HG03159 (cell line): ENCODE measurements at regions not wholly inside any gene's neighbourhood (a gene's known extent, or its start where the extent isn't known, plus 50 kb on each side); places are given as distances from the start of the nearest gene placed in this dataset.
"Not testable (repeated sequence)": the region's sequence is repeated elsewhere in the genome, so short reads cannot be mapped to it uniquely, and the experiment has no call there.

Source experiments
- ATAC-seq: cut with Tn5 transposase; IDR thresholded peaks from one replicate; pipeline ENCODE4 v1.9.1; 2021; ENCODE audit warnings: mild to moderate bottlenecking, moderate library complexity; ENCODE audit not compliant: unreplicated experiment

DNA sequence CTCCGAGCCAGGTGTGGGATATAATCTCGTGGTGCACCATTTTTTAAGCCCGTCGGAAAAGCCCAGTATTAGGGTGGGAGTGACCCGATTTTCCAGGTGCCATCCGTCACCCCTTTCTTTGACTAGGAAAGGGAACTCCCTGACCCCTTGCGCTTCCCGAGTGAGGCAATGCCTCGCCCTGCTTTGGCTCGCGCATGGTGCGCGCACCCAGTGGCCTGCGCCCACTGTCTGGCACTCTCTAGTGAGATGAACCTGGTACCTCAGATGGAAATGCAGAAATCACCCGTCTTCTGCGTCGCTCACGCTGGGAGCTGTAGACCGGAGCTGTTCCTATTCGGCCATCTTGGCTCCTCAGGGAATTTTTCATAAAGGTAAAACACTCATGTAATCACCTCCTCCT is 63.9 kb downstream of the RWDD3 start:
- ATAC-seq, result not testable (repeated sequence)

DNA sequence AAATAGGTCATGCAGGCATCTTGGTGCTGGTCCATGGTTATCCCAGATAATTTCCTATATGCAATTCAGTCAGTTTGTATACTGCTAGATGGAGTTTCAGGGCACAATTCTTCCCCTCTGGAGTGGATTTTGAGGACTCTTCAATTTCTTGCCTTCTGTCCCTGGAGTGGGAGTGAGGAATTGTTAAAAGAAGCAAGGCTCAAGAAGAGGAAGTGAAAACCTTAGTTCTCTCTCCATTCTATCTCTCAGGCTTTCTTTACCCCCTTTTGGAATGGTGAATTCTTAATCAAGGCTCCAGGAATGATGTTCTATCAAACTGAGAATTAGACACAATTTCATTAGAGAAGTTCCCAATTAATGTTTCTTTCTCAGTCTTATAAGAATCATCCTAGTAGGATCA is 67.1 kb downstream of the RWDD3 start:
- no peak for ATAC-seq

DNA sequence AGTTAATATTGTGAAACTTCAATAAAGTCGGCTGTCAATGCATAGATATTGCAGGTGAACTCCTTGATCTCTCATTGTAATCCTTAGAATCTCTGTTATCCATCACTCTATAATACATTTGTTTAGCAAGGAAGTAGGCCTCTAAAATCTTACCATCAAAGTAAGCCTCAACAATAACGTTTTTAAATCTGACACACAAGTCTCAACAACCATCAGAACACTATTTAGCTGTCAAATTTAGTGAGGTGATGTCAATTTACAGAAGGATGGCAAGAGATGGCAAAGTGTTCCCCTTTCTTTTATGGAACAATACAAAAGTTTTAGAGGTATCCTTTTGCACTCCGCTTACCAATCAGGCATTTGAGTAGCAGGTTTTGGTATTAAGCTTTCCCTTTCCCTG is 67.6 kb downstream of the RWDD3 start:
- no peak for ATAC-seq

DNA sequence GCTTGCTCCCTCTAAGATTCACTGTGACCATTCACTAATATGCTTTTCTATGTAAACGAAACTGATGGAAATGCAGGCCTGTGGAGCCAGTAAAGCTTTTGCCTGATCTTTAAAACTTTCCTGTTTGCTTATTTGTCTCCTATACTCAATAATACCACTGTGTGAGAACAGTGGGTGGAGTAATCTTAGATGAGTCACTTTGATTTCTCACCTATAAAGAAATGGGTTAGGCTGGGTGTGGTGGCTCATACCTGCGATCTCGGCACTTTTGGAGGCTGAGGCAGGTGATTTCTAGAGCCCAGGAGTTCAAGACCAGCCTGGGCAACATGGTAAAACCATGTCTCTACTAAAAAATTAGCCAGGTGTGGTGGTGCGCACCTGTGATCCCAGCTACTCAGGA is 70.8 kb downstream of the RWDD3 start:
- no peak for ATAC-seq

DNA sequence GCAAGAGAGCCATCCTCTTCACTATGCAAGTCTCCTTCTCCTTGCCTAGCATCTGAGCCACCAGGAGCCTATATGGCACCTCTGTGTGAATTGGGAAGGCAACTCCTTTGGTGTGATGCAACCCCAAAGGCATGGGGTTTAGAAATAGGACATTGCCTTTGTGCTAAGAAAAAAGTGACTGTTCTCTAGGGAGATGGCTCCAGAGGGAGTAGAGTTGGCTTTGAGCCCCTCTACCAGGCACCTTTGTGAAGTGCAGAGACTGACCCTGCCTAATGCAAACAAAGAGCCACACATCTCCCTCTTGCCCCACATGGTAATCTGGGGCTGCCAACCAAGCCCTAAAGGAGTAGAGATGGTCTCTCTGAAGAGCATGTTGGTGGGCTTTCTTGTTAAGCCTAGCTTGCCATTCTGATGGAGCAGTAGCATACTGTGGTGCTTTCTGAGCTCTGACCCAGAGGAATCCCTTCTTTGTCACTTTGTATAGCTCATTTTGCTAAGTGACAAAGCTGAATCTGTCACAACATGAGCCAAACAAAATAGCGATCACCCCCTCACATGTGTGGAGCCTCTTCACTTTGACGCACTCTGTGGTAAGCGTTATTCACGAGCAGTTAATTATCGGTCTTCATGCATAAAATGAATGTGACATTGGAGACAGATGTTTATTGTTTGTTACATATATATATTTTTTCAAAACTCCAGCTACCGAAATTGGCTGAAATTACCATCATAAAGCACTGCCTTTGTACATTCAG is 74.4 kb downstream of the RWDD3 start:
- no peak for ATAC-seq

DNA sequence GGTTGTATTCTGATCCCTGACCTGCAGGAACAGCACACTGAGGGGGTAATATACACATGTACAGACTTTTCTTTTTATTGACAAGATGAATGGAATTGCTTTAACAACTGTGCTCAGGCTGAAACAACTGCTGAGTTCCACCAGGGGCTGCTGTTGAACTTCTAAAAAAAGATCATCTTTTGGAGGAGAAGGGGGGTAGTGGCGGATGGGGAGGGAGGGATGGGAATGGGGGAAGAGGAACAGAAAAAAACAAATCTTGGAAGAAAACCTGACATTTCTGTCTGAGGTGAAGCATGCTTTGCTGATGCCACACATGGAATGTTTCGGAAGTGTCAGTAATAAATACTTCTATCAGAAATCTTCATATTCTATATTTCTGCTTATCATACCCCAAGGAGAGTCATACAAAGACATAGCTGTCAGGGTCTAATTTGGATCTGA is 75.0 kb downstream of the RWDD3 start:
- ATAC-seq, result no peak

DNA sequence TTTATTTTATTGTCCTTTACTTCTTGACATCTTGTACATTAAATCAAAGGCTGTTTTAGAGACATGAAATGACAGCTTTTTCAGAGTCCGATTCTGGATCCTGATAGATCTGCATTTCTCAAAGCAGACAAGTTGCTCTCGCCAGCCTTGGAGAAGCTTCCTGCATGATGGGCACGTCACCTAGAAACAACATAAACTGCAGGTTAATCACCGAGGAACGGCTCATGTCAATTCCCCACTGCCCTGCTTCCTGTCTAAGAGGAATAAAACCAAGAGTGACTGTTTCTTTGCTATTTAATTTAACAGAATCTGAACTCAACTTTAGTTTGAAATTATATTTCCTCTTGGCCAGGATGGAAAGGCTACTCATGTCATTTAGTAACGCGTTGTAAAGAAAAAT is 77.0 kb downstream of the RWDD3 start:
- ATAC-seq, result no peak

DNA sequence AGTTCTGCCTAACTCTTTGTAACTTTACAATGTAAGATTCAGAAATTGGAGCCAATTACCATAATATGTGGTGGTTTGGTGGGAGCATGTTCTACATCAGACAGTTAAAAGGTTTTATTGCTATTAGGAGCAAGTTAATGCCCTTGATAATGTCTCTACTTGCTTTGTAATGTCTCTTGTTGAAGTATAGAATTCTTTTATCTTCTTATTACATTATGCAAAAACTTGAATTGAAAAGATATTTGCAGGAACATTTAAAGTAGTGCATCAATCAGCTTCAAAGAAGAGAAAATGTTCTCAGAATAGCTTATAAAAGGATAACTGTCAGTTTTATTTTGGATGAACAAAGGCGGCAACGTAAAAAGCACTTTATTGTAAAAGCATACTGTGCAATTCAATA is 77.8 kb downstream of the RWDD3 start:
- ATAC-seq, result no peak

DNA sequence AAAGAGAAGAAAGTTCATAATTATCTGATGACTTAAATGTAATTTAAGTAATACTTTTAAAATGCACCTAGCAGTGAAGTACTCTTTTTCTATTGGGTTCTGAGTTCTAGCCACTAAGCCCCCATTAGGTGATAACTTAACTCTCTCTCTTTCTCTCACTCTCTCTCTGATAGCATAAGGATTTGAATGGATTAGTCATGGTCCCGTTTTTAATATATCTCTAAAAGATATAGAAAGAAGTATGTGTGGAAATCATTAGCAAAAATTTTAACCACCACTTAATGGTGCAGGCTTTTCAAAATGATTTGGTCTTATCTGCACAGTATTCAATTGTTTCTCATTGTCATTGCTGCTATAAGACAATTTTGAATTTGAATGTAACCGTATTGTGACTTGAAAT is 78.2 kb downstream of the RWDD3 start:
- ATAC-seq, result no peak

DNA sequence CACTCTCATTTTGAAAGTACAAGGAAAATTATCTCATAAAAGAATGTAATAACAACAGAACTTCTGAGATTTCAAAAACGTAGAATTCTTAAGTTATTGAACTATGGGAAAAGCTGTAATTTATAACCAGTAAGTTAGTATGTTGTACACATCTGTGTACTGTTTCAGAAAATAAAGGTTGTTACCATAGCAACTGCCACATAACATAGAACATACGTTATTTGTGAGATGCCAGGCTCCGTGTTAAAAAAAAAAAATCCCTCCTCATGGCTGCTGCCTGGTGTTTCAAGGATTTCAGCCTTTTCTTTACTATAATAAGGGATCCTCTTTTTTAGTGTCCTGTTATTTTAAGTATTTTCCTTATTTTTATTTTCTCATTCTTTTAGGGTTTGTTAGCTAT is 79.5 kb downstream of the RWDD3 start:
- no peak for ATAC-seq

DNA sequence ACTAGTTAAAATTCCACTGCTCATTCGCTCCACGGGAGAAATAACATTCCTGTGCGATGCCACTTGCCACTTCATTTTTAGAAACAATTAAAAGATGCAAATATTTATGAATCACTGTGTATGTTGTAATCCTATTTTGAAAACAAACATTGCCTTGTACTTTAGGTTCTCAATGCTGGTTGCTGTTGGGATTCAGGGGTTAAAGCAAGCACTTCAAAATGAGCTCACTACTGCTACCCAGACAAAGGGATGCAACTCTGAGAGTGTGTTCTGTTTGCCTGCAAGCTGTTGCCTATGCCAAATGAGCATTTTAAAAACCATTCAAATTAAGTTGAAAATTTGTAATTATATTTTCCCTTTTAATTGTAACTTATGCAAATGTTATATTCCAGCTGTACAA is 87.5 kb downstream of the RWDD3 start:
- no peak for ATAC-seq

DNA sequence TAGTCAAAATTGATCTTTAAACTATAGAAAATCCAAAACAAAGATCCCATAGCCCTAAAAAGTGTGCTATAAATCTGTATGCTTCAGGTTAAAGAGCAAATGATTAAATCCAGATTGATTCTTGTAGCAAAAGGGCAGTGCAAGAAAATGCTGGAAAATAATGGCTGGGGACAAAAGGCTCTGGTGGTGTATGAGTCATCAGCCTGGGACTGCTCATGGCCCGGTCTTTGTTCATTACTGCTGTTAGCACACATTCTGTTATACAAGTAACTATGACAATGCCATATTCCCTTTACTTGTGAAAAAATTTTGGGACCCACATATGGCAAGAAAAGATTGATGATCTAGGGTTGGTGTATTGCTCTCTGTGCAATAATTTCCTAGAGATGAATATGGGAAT is 89.1 kb downstream of the RWDD3 start:
- ATAC-seq, result no peak

DNA sequence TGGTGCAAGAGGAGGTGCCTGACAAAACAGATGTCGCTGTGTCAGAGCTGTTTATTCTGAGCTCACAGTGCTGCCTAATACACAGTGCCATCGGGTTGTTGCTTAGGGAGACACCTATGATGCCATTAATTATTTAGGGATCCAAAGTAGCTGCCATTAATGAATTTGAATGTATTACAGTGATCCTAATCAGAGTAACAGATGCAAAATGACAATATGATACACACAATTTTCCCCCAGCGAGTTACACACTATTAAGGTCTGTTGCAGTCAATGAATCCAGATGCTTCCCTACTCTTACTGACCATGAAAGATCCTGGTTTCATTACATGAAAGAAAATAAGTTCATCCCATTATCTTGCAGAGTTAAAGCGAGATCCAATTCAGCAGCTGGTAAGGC is 91.3 kb downstream of the RWDD3 start:
- no peak for ATAC-seq

DNA sequence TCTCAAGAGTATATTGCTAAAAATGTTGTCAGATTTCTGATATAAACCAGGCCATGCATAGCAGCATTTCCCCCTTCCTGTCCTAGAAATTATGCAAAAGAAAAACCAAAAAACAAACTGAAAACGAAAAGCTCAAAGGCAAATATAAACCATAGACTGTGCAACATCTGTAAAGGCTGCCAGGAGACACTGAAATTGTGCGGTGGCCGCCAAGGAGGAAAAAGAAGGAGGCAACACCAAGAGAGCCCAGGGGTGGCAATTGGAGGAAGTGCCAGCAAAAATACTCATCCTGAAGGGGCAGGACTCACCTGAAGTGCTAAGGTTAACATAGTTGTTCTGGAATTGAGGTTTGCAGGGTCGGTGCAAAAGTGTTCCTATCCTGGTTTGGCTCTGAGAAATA is 92.0 kb downstream of the RWDD3 start:
- no peak for ATAC-seq

DNA sequence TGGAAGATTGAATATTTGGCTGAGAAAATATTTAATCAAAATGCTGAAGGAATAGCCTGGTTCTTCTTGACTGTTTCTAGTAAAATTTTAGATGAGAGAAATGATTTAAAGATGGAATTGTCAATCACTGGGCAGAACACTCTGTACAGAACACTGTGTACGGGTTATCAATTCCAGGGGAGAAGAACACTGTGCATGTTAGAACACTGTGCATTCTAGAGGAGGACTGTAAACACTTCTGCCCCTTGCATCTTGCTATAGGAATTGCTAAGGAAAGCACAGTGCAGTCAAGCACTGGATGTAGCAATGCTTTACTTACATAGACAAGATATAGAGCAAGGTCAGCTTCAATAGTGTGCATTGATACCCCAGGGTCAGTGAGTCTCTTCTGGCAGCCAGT is 98.7 kb downstream of the RWDD3 start:
- no peak for ATAC-seq

DNA sequence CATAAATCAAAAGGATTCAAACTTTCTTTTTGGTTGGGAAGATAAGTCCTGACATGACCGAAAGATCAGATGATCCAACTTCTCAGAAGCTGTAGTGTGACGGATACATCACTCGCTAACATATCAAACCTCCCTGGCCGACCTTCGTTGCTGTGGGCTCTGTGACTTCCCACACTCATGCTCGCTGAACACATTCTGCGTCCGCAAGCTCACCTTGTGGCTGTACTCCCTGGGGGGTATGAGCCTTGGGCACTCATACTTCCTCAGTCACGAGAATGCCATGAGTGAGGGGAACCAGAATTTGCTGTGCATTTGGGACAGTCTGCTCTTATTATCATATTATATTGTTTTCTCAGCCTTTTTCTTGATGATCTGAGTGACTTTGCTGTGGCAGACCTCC is 105.4 kb downstream of the RWDD3 start:
- no peak for ATAC-seq

DNA sequence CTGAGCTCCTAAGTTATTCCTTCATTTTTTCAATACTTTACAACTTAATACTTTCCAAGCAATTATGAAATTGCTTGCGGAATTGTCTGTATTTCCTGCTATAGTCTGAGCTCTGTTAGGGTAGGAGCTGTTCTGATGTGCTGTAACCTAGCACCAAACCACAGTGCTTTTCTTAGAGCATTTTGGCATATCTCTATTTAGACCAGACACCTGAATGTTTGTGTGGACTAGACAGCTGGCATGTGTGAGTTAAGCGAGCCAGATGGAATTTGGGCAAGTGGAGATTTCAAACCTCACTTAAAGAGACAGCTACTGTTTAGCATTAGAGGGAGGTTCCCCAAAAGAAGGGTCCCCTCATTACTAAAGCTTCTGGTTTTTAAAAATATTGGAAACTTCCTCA is 106.1 kb downstream of the RWDD3 start:
- no peak for ATAC-seq

DNA sequence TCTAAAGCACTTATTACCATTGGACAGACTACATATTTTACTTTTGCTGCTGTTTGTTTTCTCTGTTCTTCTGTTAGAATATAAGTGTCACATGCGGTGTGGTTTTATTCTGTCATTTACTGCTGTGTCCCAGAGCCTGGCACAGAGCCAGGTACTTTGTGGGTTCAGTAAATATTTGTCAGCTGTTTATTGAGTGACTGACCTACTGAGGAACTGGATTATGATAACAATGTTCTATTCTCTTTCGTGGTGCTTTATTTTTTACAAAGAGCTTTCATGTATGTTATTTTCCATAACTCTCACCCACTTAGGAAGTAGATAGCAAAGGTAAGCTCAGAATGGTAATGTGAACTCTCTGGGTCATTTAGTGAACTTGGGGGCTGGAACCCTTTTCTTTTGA is 118.8 kb downstream of the RWDD3 start:
- ATAC-seq, result no peak

DNA sequence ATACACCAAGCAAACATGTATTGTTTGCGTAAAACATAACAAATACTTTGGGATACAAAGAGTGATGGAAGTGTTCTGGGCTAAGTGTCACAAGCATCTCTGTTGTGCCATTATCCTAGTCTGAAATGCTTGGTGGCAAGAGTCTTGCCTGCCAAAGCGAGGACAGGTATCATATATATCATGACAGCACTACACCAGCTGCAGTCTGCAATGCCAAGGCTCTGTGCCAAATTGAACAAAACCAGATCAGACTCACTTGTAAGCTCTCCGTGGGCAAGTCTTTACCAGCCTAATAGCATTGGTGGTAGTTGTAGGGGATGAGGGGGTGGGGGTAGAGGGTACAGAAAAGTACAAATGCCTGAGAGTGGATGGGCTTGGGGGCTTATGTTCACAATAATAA is 119.2 kb downstream of the RWDD3 start:
- ATAC-seq, result no peak

DNA sequence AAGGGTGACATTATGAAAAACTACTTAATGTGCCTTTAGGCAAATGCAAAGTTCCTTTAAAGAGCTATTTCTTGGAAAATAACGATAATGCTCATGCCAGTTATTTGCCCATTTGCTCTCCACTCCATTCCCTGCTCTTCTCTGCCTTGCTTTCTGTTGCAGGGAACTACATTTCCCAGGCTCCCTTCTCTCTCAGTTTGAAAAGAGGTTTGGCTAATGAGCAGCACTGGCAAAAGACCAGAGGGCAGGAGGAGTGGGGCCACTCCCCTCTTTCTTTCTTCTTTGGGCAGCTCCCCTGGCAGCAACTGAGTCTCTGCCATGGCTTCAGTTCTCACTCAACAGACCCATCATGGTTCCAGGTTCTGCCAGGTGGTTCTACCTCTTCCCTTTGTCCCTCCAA is 130.5 kb downstream of the RWDD3 start:
- no peak for ATAC-seq

DNA sequence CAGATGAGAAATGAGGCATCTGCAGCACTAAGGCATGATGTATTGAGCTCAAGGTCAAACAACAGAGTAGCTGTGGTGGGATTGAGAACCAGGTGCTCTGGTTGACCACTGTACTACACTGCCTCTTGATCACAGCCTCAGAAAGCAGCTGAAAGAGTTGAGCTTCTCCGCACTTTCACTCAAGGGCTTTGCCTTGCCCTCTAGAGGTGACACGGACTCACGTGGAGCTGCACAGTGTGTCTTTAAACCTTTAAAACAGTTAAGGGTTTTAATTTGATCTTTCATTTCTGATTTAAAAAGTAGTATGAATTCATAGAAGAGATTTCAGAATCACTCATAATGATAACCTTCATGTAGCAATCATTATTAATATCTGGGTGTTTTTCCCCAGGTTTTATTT is 132.5 kb downstream of the RWDD3 start:
- ATAC-seq, result no peak

DNA sequence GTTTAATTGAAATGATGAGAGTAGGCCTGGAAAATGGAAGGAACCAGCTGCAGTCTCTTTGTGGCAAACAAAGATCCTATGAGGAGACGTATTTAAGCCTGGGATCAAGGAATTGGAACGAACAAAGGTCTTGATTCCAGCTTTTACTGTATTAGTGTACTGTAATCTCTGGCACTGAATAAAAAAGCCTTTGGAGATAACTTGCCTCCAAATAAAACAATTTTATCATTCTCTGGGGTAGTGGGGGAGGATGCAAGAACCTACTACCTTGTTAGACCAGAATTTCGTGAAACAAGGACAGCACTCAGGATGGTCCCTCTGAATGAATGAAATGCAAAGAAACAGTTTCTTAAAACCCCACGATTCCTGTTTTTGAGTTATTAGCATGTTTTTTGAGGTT is 134.2 kb downstream of the RWDD3 start:
- no peak for ATAC-seq

DNA sequence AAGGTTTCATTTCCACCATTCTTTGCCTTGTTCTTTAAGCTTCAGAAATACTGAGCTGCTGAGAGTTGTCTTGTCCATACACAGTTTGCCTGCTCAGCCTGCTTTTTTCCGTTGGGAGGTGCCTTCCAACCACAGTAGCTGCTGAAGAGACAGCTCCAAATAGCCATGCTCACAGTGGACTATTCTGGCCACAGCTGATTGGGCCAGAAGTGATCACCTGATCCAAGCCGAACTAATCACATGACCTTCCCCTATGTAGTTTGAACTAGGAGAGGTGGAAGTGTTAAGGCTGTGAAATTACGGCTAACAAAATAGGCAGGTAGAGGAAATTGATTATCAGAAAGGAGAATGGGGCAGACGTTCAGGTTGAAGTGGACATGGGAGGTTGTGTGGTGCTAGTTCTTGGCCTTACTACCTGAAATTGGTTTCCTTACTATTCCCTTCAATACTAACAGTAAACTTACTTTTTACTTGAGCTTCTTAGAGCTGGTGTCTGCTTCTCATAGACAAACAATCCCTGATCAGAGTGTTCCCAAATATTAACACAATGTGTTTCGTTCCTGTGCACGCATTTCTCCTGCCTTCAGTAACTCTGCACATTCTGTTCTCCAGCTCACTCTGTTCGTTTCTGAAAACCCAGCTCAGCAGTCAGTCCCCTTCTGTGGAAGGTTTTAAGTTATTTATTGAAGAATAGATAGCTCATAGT is 136.1 kb downstream of the RWDD3 start:
- no peak for ATAC-seq
